Mesenchymal stem cell (in vitro differentiated cells and primary cell): ENCODE measurements at regions not wholly inside any gene's neighbourhood (a gene's known extent, or its start where the extent isn't known, plus 50 kb on each side); places are given as distances from the start of the nearest gene placed in this dataset.

Experiments used
- DNase-seq: peaks from one replicate; pipeline ENCODE4 v3.0.0-alpha.2; 2013
- H2AFZ ChIP-seq: one replicate; pipeline ENCODE4 v1.6.1; 2013; ENCODE audit warnings: low read depth, mild to moderate bottlenecking, control low read depth, inconsistent platforms, low read length, moderate library complexity
- H2AK5ac ChIP-seq: 2 replicates; pipeline ENCODE4 v1.6.1; 2013; ENCODE audit warnings: low read length, moderate library complexity, mild to moderate bottlenecking, inconsistent platforms; ENCODE audit not compliant: severe bottlenecking
- H2BK120ac ChIP-seq: one replicate; pipeline ENCODE4 v1.6.1; 2013; ENCODE audit warnings: low read depth, mild to moderate bottlenecking, inconsistent platforms, low read length, moderate library complexity
- H2BK12ac ChIP-seq, 2 experiments: one replicate each; pipeline ENCODE4 v1.6.1; 2013; ENCODE audit warnings: inconsistent platforms in 2 of 2, low read length in 2 of 2, mild to moderate bottlenecking in 2 of 2, moderate library complexity in 2 of 2, control low read depth in 1 of 2
- H2BK15ac ChIP-seq: one replicate; pipeline ENCODE4 v1.6.1; 2013; ENCODE audit warnings: mild to moderate bottlenecking, low read depth, inconsistent platforms; ENCODE audit not compliant: poor library complexity, severe bottlenecking
- H2BK5ac ChIP-seq: 2 replicates; pipeline ENCODE4 v1.6.1; 2013; ENCODE audit warnings: low read depth, mild to moderate bottlenecking, low read length, control low read depth, inconsistent platforms; ENCODE audit not compliant: poor library complexity, severe bottlenecking
- H3K14ac ChIP-seq, 2 experiments: one replicate each; pipeline ENCODE4 v1.6.1; 2013; ENCODE audit warnings: inconsistent platforms in 2 of 2, low read length in 2 of 2, control low read depth in 1 of 2, mild to moderate bottlenecking in 1 of 2, moderate library complexity in 1 of 2
- H3K18ac ChIP-seq, 2 experiments: one replicate each; pipeline ENCODE4 v1.6.1; 2013; ENCODE audit warnings: inconsistent platforms in 2 of 2, low read length in 2 of 2, control low read depth in 1 of 2, low read depth in 1 of 2, mild to moderate bottlenecking in 1 of 2
- H3K23ac ChIP-seq, 2 experiments: one replicate each; pipeline ENCODE4 v1.6.1; 2013; ENCODE audit warnings: inconsistent platforms in 2 of 2, low read length in 2 of 2, mild to moderate bottlenecking in 2 of 2, moderate library complexity in 2 of 2, control low read depth in 1 of 2
- H3K27ac ChIP-seq: 2 replicates; pipeline ENCODE4 v1.5.1; 2013; ENCODE audit warnings: mild to moderate bottlenecking, moderate library complexity, low read length, control low read depth, inconsistent platforms; ENCODE audit not compliant: poor library complexity, severe bottlenecking
- H3K27me3 ChIP-seq, 2 experiments: 2 replicates each; pipeline versions ENCODE4 v1.6.1 to v1.7.0; 2013; ENCODE audit warnings: low read length in 2 of 2, mild to moderate bottlenecking in 2 of 2, moderate library complexity in 2 of 2, control low read depth in 1 of 2, inconsistent platforms in 1 of 2; ENCODE audit not compliant: control insufficient read depth in 1 of 2, insufficient read depth in 1 of 2
- H3K36me3 ChIP-seq, 2 experiments: 2 replicates each; pipeline versions ENCODE4 v1.6.1 to v1.7.0; 2013; ENCODE audit warnings: low read length in 2 of 2, control low read depth in 1 of 2, inconsistent platforms in 1 of 2, low read depth in 1 of 2, mild to moderate bottlenecking in 1 of 2; ENCODE audit not compliant: insufficient read depth in 2 of 2, control insufficient read depth in 1 of 2
- H3K4ac ChIP-seq, 2 experiments: one replicate each; pipeline ENCODE4 v1.6.1; 2013; ENCODE audit warnings: inconsistent platforms in 2 of 2, low read length in 2 of 2, mild to moderate bottlenecking in 2 of 2, moderate library complexity in 2 of 2, control low read depth in 1 of 2, low read depth in 1 of 2
- H3K4me1 ChIP-seq: 2 replicates; pipeline ENCODE4 v1.6.1; 2013; ENCODE audit warnings: low read depth, low read length, control low read depth; ENCODE audit not compliant: control insufficient read depth, insufficient read depth
- H3K4me2 ChIP-seq: 2 replicates; pipeline ENCODE4 v1.6.1; 2013; ENCODE audit warnings: low read length, mild to moderate bottlenecking, inconsistent platforms; ENCODE audit not compliant: poor library complexity, severe bottlenecking
- H3K4me3 ChIP-seq, 2 experiments: 2 replicates each; pipeline versions ENCODE4 v1.5.1 to v1.7.0; 2013; ENCODE audit warnings: low read length in 2 of 2, mild to moderate bottlenecking in 2 of 2, control low read depth in 1 of 2, low read depth in 1 of 2; ENCODE audit not compliant: insufficient read depth in 1 of 2
- H3K79me1 ChIP-seq: replicated peaks from 2 replicates; pipeline ENCODE4 v1.6.1; 2013; ENCODE audit warnings: mild to moderate bottlenecking, control low read depth, low read length, inconsistent platforms; ENCODE audit not compliant: poor library complexity, severe bottlenecking
- H3K9ac ChIP-seq: 2 replicates; pipeline ENCODE4 v1.7.0; 2013; ENCODE audit warnings: mild to moderate bottlenecking, low read length, moderate library complexity
- H3K9me3 ChIP-seq: 2 replicates; pipeline ENCODE4 v1.7.0; 2013; ENCODE audit warnings: mild to moderate bottlenecking, low read length; ENCODE audit not compliant: control insufficient read depth
- H4K8ac ChIP-seq: one replicate; pipeline ENCODE4 v1.6.1; 2013; ENCODE audit warnings: inconsistent platforms, mild to moderate bottlenecking, low read length, moderate library complexity
- H4K91ac ChIP-seq: one replicate; pipeline ENCODE4 v1.6.1; 2013; ENCODE audit warnings: mild to moderate bottlenecking, low read length, inconsistent platforms
- WGBS: methylation state at CpG from one replicate; pipeline ENCODE4 v1.1.7; 2013; ENCODE audit warnings: mixed read lengths; 5-methylcytosine and 5-hydroxymethylcytosine counted together

DNA sequence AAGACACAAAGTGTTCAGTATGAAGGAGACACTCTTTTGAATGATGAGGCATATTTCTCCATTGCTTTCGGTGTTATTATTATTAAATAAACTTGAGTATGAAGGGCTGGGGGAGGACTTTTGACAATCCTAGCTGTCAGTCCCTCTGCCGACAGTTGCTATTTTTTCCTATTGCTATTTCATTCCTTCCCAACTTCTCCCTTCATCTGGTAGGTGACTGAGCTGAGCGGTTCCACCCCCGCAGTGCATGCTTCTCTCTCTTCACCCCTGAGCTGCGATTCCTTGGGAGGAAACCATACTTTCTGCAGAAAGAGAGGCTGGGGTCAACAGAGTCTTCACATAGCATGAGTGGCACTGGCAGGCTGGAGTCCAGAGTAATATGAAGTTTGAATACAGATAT is 261.2 kb upstream of the TAC1 start:
- Histone ChIP-seq H2BK12ac (no peak overlapping the region), H2BK5ac (no peak overlapping the region), H2AFZ (no peak overlapping the region), H3K4ac (no peak overlapping the region), H3K4me1 (no peaks in the 10 kb centered on the region), H3K23ac (no peak overlapping the region), H4K91ac (no peak overlapping the region), H3K27ac (no peak overlapping the region), H2BK15ac (no peak overlapping the region), H2BK120ac (no peak overlapping the region), H2AK5ac (no peak overlapping the region), H3K9me3 (no peaks in the 10 kb centered on the region), H3K9ac (no peak overlapping the region), H3K18ac (no peak overlapping the region), H3K27me3 (no peaks in the 10 kb centered on the region), H3K4me2 (no peak overlapping the region), H3K14ac (no peak overlapping the region), H3K4me3 (no peak overlapping the region), H3K79me1 (no peaks in the 10 kb centered on the region), H3K36me3 (no peaks in the 10 kb centered on the region), H4K8ac (no peak overlapping the region)
- 75% methylated on average over 4 of the region's 5 CpGs for WGBS
- DNase-seq: no peak

DNA sequence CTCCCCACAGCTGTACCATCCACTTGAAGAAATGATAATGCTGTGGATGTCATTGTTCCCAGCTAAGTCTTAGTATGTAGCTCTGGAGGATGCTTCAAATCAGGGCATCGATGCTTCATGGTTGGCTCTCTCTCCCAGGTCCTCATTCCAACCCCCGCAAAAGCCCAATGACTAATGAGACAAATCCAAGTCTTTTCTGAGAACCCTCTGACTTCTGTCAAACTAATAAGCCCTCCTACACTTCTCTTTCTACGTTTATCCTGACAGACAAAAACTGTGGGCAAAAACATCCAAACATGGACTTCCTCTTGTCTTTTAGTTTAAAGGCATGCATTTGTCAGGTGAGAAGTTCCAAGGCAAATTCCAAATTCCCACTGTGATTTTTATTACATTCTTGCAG is 260.4 kb upstream of the TAC1 start:
- H2AFZ ChIP-seq: no peak overlapping the region

DNA sequence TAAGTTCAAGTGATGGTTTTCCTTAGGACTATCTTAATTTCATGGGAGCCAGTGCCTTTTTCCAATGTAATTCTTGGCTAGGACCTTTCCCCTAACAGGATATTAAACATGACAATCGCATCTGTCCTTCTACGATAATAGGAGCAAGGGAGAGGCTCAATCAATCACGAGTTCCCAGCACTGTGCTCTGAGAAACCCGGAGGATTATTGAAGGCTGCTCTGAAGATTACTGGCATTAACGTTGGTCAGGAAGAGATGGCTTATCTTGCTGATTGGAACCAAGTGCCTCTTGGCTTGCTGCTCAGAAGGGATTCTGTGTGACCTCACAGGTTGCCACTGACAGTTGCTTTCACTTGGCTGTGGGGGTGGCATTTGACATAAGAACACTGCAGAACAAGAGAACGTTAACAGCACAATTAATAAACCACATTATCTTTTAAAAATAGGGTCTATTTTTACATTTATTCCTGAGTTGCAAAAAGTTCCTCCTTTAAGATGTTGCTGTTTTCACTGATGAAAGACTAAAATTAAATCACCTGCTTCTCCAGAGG is 252.1 kb upstream of the TAC1 start:
- 45% methylated on average over 5 of the region's 6 CpGs for WGBS

More for the DNA sequence above, 260.4 kb upstream of the TAC1 start:
- no peaks in the 10 kb centered on the region for H3K27me3 ChIP-seq
- H4K91ac ChIP-seq: no peak overlapping the region
- no peaks in the 10 kb centered on the region for H3K9me3 ChIP-seq
- no peak overlapping the region for H3K4me3 ChIP-seq
- H2BK5ac ChIP-seq: no peak overlapping the region
- no peak overlapping the region for H3K14ac ChIP-seq
- H2BK120ac ChIP-seq: no peak overlapping the region
- no peaks in the 10 kb centered on the region for H3K36me3 ChIP-seq
- H2AK5ac ChIP-seq: no peak overlapping the region
- H3K18ac ChIP-seq: no peak overlapping the region
- 71% methylated on average over 3 of the region's 3 CpGs for WGBS
- no peaks in the 10 kb centered on the region for H3K79me1 ChIP-seq
- DNase-seq: no peak
- no peak overlapping the region for H3K4ac ChIP-seq
- H3K4me2 ChIP-seq: no peak overlapping the region
- no peak overlapping the region for H3K23ac ChIP-seq
- no peak overlapping the region for H2BK12ac ChIP-seq
- H2BK15ac ChIP-seq: no peak overlapping the region
- no peak overlapping the region for H3K9ac ChIP-seq
- no peaks in the 10 kb centered on the region for H3K4me1 ChIP-seq
- no peak overlapping the region for H3K27ac ChIP-seq
- no peak overlapping the region for H4K8ac ChIP-seq

DNA sequence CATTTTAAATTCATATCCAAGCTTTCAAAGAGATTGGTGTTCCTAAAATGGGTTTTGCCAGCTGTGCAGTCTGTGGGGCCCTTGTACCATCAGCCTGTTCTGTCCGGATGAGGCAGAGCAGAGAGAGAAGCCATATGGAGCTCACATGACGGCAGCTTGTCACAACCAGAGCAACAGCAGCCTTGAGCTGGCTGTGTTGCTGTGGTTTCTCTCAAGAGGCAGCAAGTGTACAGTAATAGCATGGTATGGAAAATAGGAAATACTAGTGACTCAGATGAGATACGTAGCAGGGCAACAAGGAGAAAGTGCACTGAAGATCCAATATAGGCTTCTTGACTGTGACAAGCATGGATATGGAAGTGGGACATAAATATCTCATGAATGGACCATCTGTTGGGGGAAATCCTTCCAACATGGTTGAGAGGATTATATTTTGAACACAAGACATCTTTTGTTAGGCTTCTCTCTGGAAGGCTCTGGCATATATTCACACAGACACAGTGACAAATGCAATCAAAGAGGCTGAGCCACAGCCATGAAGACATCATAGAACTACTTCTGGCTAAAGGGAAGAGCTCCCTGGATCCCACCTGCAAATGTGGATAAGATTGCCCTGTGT is 251.0 kb upstream of the TAC1 start:
- Histone ChIP-seq H3K9ac (no peak overlapping the region), H3K79me1 (no peaks in the 10 kb centered on the region), H3K4ac (no peak overlapping the region), H2BK120ac (no peak overlapping the region), H2BK12ac (no peak overlapping the region), H3K18ac (no peak overlapping the region), H2BK5ac (no peak overlapping the region), H3K27ac (no peak overlapping the region), H3K14ac (no peak overlapping the region), H3K23ac (no peak overlapping the region), H4K91ac (no peak overlapping the region), H2BK15ac (no peak overlapping the region), H3K4me2 (no peak overlapping the region), H3K4me1 (no peaks in the 10 kb centered on the region), H2AFZ (no peak overlapping the region), H4K8ac (no peak overlapping the region), H3K27me3 (no peaks in the 10 kb centered on the region), H3K36me3 (no peaks in the 10 kb centered on the region), H3K9me3 (peaks cover 3% of the 10 kb centered on the region), H2AK5ac (no peak overlapping the region), H3K4me3 (no peak overlapping the region)
- 46% methylated on average over 3 of the region's 3 CpGs for WGBS
- no peak for DNase-seq

More for the DNA sequence above, 252.1 kb upstream of the TAC1 start:
- H2BK120ac ChIP-seq: no peak overlapping the region
- H2BK5ac ChIP-seq: no peak overlapping the region
- no peak overlapping the region for H4K91ac ChIP-seq
- H3K23ac ChIP-seq: no peak overlapping the region
- H3K36me3 ChIP-seq: no peaks in the 10 kb centered on the region
- no peaks in the 10 kb centered on the region for H3K79me1 ChIP-seq
- no peak overlapping the region for H2BK12ac ChIP-seq
- no peaks in the 10 kb centered on the region for H3K4me1 ChIP-seq
- no peak overlapping the region for H2BK15ac ChIP-seq
- no peak overlapping the region for H3K4ac ChIP-seq
- H3K18ac ChIP-seq: no peak overlapping the region
- no peak overlapping the region for H3K4me2 ChIP-seq
- no peak overlapping the region for H3K9ac ChIP-seq
- no peaks in the 10 kb centered on the region for H3K27me3 ChIP-seq
- H3K9me3 ChIP-seq: peaks cover 3% of the 10 kb centered on the region
- H3K4me3 ChIP-seq: no peak overlapping the region
- H3K27ac ChIP-seq: no peak overlapping the region
- no peak overlapping the region for H4K8ac ChIP-seq
- H3K14ac ChIP-seq: no peak overlapping the region
- no peak overlapping the region for H2AFZ ChIP-seq
- no peak for DNase-seq
- H2AK5ac ChIP-seq: no peak overlapping the region
